ENCODE measurements at regions not wholly inside any gene's neighbourhood (a gene's known extent, or its start where the extent isn't known, plus 50 kb on each side); places are given as distances from the start of the nearest gene placed in this dataset.

GRCh38 chr1:222009105-222009730 is 267.3 kb upstream of the DUSP10 start:
- no peak for TF ChIP-seq ZMAT4 (CRISPR knock-in tag; IDR thresholded peaks at IDR 0.05)
- no peak for TF ChIP-seq ZBTB21 (CRISPR knock-in tag; IDR thresholded peaks at IDR 0.05; ENCODE audit: borderline replicate concordance)
- no peak for TF ChIP-seq KAT7 (CRISPR knock-in tag; IDR thresholded peaks at IDR 0.05; ENCODE audit: borderline replicate concordance)
- TF ChIP-seq FOXK1 (CRISPR knock-in tag; IDR thresholded peaks at IDR 0.05): no peak
- TF ChIP-seq, protein P1, sequence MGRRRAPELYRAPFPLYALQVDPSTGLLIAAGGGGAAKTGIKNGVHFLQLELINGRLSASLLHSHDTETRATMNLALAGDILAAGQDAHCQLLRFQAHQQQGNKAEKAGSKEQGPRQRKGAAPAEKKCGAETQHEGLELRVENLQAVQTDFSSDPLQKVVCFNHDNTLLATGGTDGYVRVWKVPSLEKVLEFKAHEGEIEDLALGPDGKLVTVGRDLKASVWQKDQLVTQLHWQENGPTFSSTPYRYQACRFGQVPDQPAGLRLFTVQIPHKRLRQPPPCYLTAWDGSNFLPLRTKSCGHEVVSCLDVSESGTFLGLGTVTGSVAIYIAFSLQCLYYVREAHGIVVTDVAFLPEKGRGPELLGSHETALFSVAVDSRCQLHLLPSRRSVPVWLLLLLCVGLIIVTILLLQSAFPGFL (CRISPR knock-in tag; IDR thresholded peaks at IDR 0.05; ENCODE audit: borderline replicate concordance): no peak
- no peak for TF ChIP-seq CREM (CRISPR knock-in tag; IDR thresholded peaks at IDR 0.05)
- TF ChIP-seq ZNF423 (CRISPR knock-in tag; IDR thresholded peaks at IDR 0.05): no peak
- TF ChIP-seq ZNF263 (CRISPR knock-in tag; IDR thresholded peaks at IDR 0.05; ENCODE audit: low read depth): no peak
- ATAC-seq (peak; percentile 93), DNase-seq (ENCODE audit: low spot score) (peak; percentile 16)
- Mint-ChIP-seq H3K4me1 (peaks cover 16% of the 10 kb centered on the region), H3K4me3 (no peak overlapping the region), H3K27ac (no peak overlapping the region), H3K27me3 (ENCODE audit: low read depth) (no peaks in the 10 kb centered on the region), H3K36me3 (peaks cover 16% of the 10 kb centered on the region), H3K9me3 (peaks cover 20% of the 10 kb centered on the region)
- ChIA-PET CTCF (interaction anchor here (0.5 to 1.2 kb wide), 4 partner anchors 16 to 116 kb away, joined by 3 read pairs; no protein-coding TSS in a partner anchor), POLR2A (interaction anchor here (0.6 kb wide), 1 partner anchor 440 kb away, joined by 4 read pairs; no protein-coding TSS in a partner anchor)

- CTCF ChIA-PET: no interaction called here
- H3K27me3 Mint-ChIP-seq (ENCODE audit: low read depth): no peaks in the 10 kb centered on the region
- no peak overlapping the region for H3K4me3 Mint-ChIP-seq
- H3K36me3 Mint-ChIP-seq: peaks cover 14% of the 10 kb centered on the region
- POLR2A ChIA-PET: no interaction called here
- no peak for TF ChIP-seq E2F1 (CRISPR knock-in tag; IDR thresholded peaks at IDR 0.05)
- TF ChIP-seq ZNF317 (CRISPR knock-in tag; IDR thresholded peaks at IDR 0.05; ENCODE audit: borderline replicate concordance, low read depth): no peak
- TF ChIP-seq PRDM15 (CRISPR knock-in tag; IDR thresholded peaks at IDR 0.05): no peak
- TF ChIP-seq GRHL2 (CRISPR knock-in tag; IDR thresholded peaks at IDR 0.05; ENCODE audit: insufficient replicate concordance, severe bottlenecking): no peak
- TF ChIP-seq AR (CRISPR knock-in tag; IDR thresholded peaks at IDR 0.05): no peak
- no peak for TF ChIP-seq IRF1 (CRISPR knock-in tag; IDR thresholded peaks at IDR 0.05)
- no peak for TF ChIP-seq FOXJ3 (CRISPR knock-in tag; IDR thresholded peaks at IDR 0.05; ENCODE audit: borderline replicate concordance)
- TF ChIP-seq, protein P2, sequence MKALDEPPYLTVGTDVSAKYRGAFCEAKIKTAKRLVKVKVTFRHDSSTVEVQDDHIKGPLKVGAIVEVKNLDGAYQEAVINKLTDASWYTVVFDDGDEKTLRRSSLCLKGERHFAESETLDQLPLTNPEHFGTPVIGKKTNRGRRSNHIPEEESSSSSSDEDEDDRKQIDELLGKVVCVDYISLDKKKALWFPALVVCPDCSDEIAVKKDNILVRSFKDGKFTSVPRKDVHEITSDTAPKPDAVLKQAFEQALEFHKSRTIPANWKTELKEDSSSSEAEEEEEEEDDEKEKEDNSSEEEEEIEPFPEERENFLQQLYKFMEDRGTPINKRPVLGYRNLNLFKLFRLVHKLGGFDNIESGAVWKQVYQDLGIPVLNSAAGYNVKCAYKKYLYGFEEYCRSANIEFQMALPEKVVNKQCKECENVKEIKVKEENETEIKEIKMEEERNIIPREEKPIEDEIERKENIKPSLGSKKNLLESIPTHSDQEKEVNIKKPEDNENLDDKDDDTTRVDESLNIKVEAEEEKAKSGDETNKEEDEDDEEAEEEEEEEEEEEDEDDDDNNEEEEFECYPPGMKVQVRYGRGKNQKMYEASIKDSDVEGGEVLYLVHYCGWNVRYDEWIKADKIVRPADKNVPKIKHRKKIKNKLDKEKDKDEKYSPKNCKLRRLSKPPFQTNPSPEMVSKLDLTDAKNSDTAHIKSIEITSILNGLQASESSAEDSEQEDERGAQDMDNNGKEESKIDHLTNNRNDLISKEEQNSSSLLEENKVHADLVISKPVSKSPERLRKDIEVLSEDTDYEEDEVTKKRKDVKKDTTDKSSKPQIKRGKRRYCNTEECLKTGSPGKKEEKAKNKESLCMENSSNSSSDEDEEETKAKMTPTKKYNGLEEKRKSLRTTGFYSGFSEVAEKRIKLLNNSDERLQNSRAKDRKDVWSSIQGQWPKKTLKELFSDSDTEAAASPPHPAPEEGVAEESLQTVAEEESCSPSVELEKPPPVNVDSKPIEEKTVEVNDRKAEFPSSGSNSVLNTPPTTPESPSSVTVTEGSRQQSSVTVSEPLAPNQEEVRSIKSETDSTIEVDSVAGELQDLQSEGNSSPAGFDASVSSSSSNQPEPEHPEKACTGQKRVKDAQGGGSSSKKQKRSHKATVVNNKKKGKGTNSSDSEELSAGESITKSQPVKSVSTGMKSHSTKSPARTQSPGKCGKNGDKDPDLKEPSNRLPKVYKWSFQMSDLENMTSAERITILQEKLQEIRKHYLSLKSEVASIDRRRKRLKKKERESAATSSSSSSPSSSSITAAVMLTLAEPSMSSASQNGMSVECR (CRISPR knock-in tag; IDR thresholded peaks at IDR 0.05; ENCODE audit: borderline replicate concordance): no peak
- no peak for TF ChIP-seq ATF3 (CRISPR knock-in tag; conservative IDR thresholded peaks at IDR 0.05)
- peaks cover 11% of the 10 kb centered on the region for H3K4me1 Mint-ChIP-seq
- DNase-seq (ENCODE audit: low spot score): no peak
- ATAC-seq: no peak
- no peak overlapping the region for H3K27ac Mint-ChIP-seq
- H3K9me3 Mint-ChIP-seq: peaks cover 19% of the 10 kb centered on the region
These were observed 264.8 kb upstream of the DUSP10 start for GRCh38 chr1:222006715-222007114.

Measured in WTC11 (cell line).